Heart left ventricle (tissue), 16 donors: ENCODE measurements at regions not wholly inside any gene's neighbourhood (a gene's known extent, or its start where the extent isn't known, plus 50 kb on each side); places are given as distances from the start of the nearest gene placed in this dataset.

Experiments used
- ATAC-seq, 4 donors: fragments of 200-7000 bp; cut with Tn5 transposase; one replicate each; pipeline ENCODE4 v1.9.1; 2020 to 2022; ENCODE audit warnings: moderate library complexity in 4 of 4, mild to moderate bottlenecking in 3 of 4, moderate number of reproducible peaks in 1 of 4
- DNase-seq, 5 donors: peaks; one replicate each; pipeline ENCODE4 v3.0.0-alpha.2; 2020
- H3K27ac ChIP-seq, 12 donors: fragments of 200-600 bp; sonication (generic) in 4 of 12; one replicate each; pipeline versions ENCODE4 v1.5.0 to v1.8.0; 2016 to 2022; ENCODE audit warnings: mild to moderate bottlenecking in 2 of 12
- H3K27me3 ChIP-seq, 9 donors: fragments of 200-600 bp; sonication (generic) in 2 of 9; one replicate each; pipeline versions ENCODE4 v1.5.1 to v1.8.0; 2016 to 2022; ENCODE audit warnings: mild to moderate bottlenecking in 3 of 9
- H3K36me3 ChIP-seq, 9 donors: fragments of 200-600 bp; sonication (generic) in 2 of 9; one replicate each; pipeline versions ENCODE4 v1.5.0 to v1.8.0; 2018 to 2022; ENCODE audit warnings: mild to moderate bottlenecking in 2 of 9
- H3K4me1 ChIP-seq, 12 donors: fragments of 200-600 bp; sonication (generic) in 4 of 12; one replicate each; pipeline versions ENCODE4 v1.5.0 to v1.8.0; 2016 to 2022; ENCODE audit warnings: mild to moderate bottlenecking in 3 of 12
- H3K4me3 ChIP-seq, 12 donors: fragments of 200-600 bp; sonication (generic) in 4 of 12; one replicate each; pipeline versions ENCODE4 v1.5.0 to v1.8.0; 2017 to 2022; ENCODE audit warnings: mild to moderate bottlenecking in 9 of 12, moderate library complexity in 4 of 12
- H3K9me3 ChIP-seq, 12 donors: fragments of 200-600 bp; sonication (generic) in 4 of 12; one replicate each; pipeline versions ENCODE4 v1.5.0 to v1.8.0; 2016 to 2022; ENCODE audit warnings: mild to moderate bottlenecking in 1 of 12
- CTCF ChIP-seq, 12 donors: fragments of 200-600 bp; sonication (generic) in 4 of 12; IDR thresholded peaks; one replicate each; pipeline versions ENCODE4 v1.5.0 to v1.8.0; 2018 to 2022; ENCODE audit warnings: antibody characterized with exemption in 12 of 12, mild to moderate bottlenecking in 5 of 12
- POLR2A ChIP-seq, 2 donors: fragments of 450-650 bp; IDR thresholded peaks; one replicate each; pipeline ENCODE4 v1.6.1; 2017; ENCODE audit warnings: antibody characterized with exemption in 2 of 2, mild to moderate bottlenecking in 2 of 2, moderate library complexity in 2 of 2
- WGBS, 4 donors: extraction: QIAGEN DNeasy Blood & Tissue Kit in 2 of 4; methylation state at CpG; one replicate each; pipeline versions ENCODE4 v1.1.5 to v1.1.7; 2013 to 2018; 5-methylcytosine and 5-hydroxymethylcytosine counted together
- intact Hi-C, 10 donors: fragments of 100-400 bp; cut with DNase I; formaldehyde crosslinking; loops; one replicate each; pipeline versions ENCODE4 v1.11.1 to v1.14.2; 2022
- donor health status: ischemic (EF 13 %, LVEDD 7.1; RV severe dilation, severe dysfunction).
- donor health status: healthy with polysubstance abuse.
- donor health status: DM: no; HTN: yes; CAD: no.
- donor health status: DM: no; HTN: no; CAD: no.
- donor health status: ischemic (EF 25% LVEDD 6.9; RV normal size, moderate dysfunction).
- donor health status: ischemic (EF 25% LVEDD 5.7; RV mildly dilated, moderate dysfunction).
- donor health status: healthy.
- donor health status: DM: yes; HTN: yes; CAD: no.
- donor health status: ischemic (EF 35%, LVEDD 5.7; RV mildly dilated, moderate dysfunction).
- donor health status: nonischemic (EF 11% LVEDD 7.7; RV severe dilation, severe dysfunction).
- donor health status: DM: yes; HTN: yes; CAD: no.
- donor health status: PGD.
- donor health status: ischemic (EF 29% LVEDD 5.4; RV normal size, mild dysfunction).
- donor health status: nonischemic (EF 23%, LVEDD 6.1; RV moderate dilation, normal function).

- ATAC-seq = no peak
- DNase-seq = no peak
- no peak overlapping the region for H3K27ac ChIP-seq
- H3K9me3 ChIP-seq = no peaks in the 10 kb centered on the region
- WGBS, 4 donors = 79 to 89% (median 83%) methylated on average over 4 of the region's 4 CpGs
- TF ChIP-seq POLR2A (IDR thresholded peaks at IDR 0.05) = no peak
- TF ChIP-seq CTCF (IDR thresholded peaks at IDR 0.05) = no peak
- no peaks in the 10 kb centered on the region for H3K27me3 ChIP-seq
- intact Hi-C loops = no loop called here
- no peaks in the 10 kb centered on the region for H3K4me1 ChIP-seq
- H3K36me3 ChIP-seq = no peaks in the 10 kb centered on the region
- no peak overlapping the region for H3K4me3 ChIP-seq
Observed at GRCh38 chr5:163607256-163607655, 101.8 kb downstream of the MAT2B start.

- Histone ChIP-seq H3K9me3 (no peaks in the 10 kb centered on the region), H3K36me3 (no peaks in the 10 kb centered on the region), H3K27ac (no peak overlapping the region), H3K4me1 (no peaks in the 10 kb centered on the region), H3K4me3 (no peak overlapping the region), H3K27me3 (no peaks in the 10 kb centered on the region)
- TF ChIP-seq POLR2A (IDR thresholded peaks at IDR 0.05) (no peak), CTCF (IDR thresholded peaks at IDR 0.05) (no peak)
- ATAC-seq (no peak), DNase-seq (no peak)
- intact Hi-C loops = no loop called here
Observed at GRCh38 chr5:163608621-163609020, 103.2 kb downstream of the MAT2B start.

- Histone ChIP-seq H3K4me3 (no peak overlapping the region), H3K36me3 (no peaks in the 10 kb centered on the region), H3K27ac (no peak overlapping the region), H3K27me3 (no peaks in the 10 kb centered on the region), H3K4me1 (no peaks in the 10 kb centered on the region), H3K9me3 (no peaks in the 10 kb centered on the region)
- intact Hi-C loops = no loop called here
- no peak for TF ChIP-seq CTCF (IDR thresholded peaks at IDR 0.05)
- no peak for TF ChIP-seq POLR2A (IDR thresholded peaks at IDR 0.05)
- DNase-seq (no peak), ATAC-seq (no peak)
- WGBS, 4 donors = 74 to 96% (median 78%) methylated on average over 1 of the region's 1 CpG
Observed at GRCh38 chr5:163609910-163610309, 104.5 kb downstream of the MAT2B start.

- no peak for ATAC-seq
- 78 to 87% (median 81%) methylated on average over 8 of the region's 8 CpGs for WGBS, 4 donors
- DNase-seq = no peak
Observed at GRCh38 chr5:163612358-163613149, 107.1 kb downstream of the MAT2B start.

More at GRCh38 chr5:163612358-163613149, 107.1 kb downstream of the MAT2B start:
- H3K9me3 ChIP-seq = no peaks in the 10 kb centered on the region
- no peaks in the 10 kb centered on the region for H3K36me3 ChIP-seq
- H3K27me3 ChIP-seq = no peaks in the 10 kb centered on the region
- TF ChIP-seq POLR2A (IDR thresholded peaks at IDR 0.05) (no peak), CTCF (IDR thresholded peaks at IDR 0.05) (no peak)
- H3K4me3 ChIP-seq = no peak overlapping the region
- H3K27ac ChIP-seq = no peak overlapping the region
- no peaks in the 10 kb centered on the region for H3K4me1 ChIP-seq
- intact Hi-C loops = no loop called here
